Left lung (tissue), 4 donors: ENCODE measurements at regions not wholly inside any gene's neighbourhood (a gene's known extent, or its start where the extent isn't known, plus 50 kb on each side); places are given as distances from the start of the nearest gene placed in this dataset.

Experiments used
- ATAC-seq: fragments of 200-7000 bp; cut with Tn5 transposase; one replicate; pipeline ENCODE4 v1.9.1; 2020; ENCODE audit warnings: moderate library complexity
- DNase-seq, 4 donors: peaks; one replicate each; pipeline ENCODE4 v3.0.0-alpha.2; 2013 to 2020
- H3K27ac ChIP-seq, 2 donors: fragments of 200-600 bp; sonication (generic) in 1 of 2; one replicate each; pipeline versions ENCODE4 v1.5.0 to v1.8.0; 2020 to 2021
- H3K27me3 ChIP-seq, 2 donors: fragments of 200-600 bp; sonication (generic) in 1 of 2; one replicate each; pipeline versions ENCODE4 v1.5.0 to v1.8.0; 2020 to 2021
- H3K36me3 ChIP-seq, 2 donors: fragments of 200-600 bp; sonication (generic) in 1 of 2; one replicate each; pipeline versions ENCODE4 v1.5.0 to v1.8.0; 2020 to 2021
- H3K4me1 ChIP-seq, 2 donors: fragments of 200-600 bp; one replicate each; pipeline ENCODE4 v1.8.0; 2021
- H3K4me3 ChIP-seq, 2 donors: fragments of 200-600 bp; sonication (generic) in 1 of 2; one replicate each; pipeline versions ENCODE4 v1.5.0 to v1.8.0; 2020 to 2021; ENCODE audit warnings: mild to moderate bottlenecking in 1 of 2
- H3K9me3 ChIP-seq, 2 donors: fragments of 200-600 bp; sonication (generic) in 1 of 2; one replicate each; pipeline versions ENCODE4 v1.5.0 to v1.8.0; 2020 to 2021
- CTCF ChIP-seq, 2 donors: fragments of 200-600 bp; sonication (generic) in 1 of 2; IDR thresholded peaks; one replicate each; pipeline versions ENCODE4 v1.5.0 to v1.8.0; 2021; ENCODE audit warnings: antibody characterized with exemption in 2 of 2
- intact Hi-C, 2 donors: fragments of 100-400 bp; cut with DNase I; formaldehyde crosslinking; loops; one replicate each; pipeline versions ENCODE4 v1.11.2 to v1.14.2; 2022
- donor health status: DM: no; HTN: yes; CAD: no.
- donor health status: DM: no; HTN: no; CAD: no.

GRCh38 chr6:90729057-90729456 is 142.2 kb upstream of the MAP3K7 start:
- peaks cover 0 to 4% of the 10 kb centered on the region in 2 donors for H3K9me3 ChIP-seq
- no peak overlapping the region for H3K27ac ChIP-seq
- no peaks in the 10 kb centered on the region for H3K27me3 ChIP-seq
- no peak for TF ChIP-seq CTCF (IDR thresholded peaks at IDR 0.05)
- no peak overlapping the region for H3K4me3 ChIP-seq
- intact Hi-C loops = no loop called here
- H3K36me3 ChIP-seq = no peaks in the 10 kb centered on the region
- DNase-seq (no peak), ATAC-seq (no peak)
- H3K4me1 ChIP-seq = no peaks in the 10 kb centered on the region

- ATAC-seq = peak; percentile 61
- H3K36me3 ChIP-seq = no peaks in the 10 kb centered on the region
- no peaks in the 10 kb centered on the region for H3K9me3 ChIP-seq
- H3K27ac ChIP-seq = no peak overlapping the region
- no peak for TF ChIP-seq CTCF (IDR thresholded peaks at IDR 0.05)
- DNase-seq = no peak
- no peak overlapping the region for H3K4me3 ChIP-seq
- H3K27me3 ChIP-seq = no peaks in the 10 kb centered on the region
- intact Hi-C loops = no loop called here
- H3K4me1 ChIP-seq = peaks cover 0 to 5% of the 10 kb centered on the region in 2 donors
These were observed 135.8 kb upstream of the MAP3K7 start for GRCh38 chr6:90722648-90723047.

GRCh38 chr6:90720404-90720803 is 133.5 kb upstream of the MAP3K7 start:
- no peak for TF ChIP-seq CTCF (IDR thresholded peaks at IDR 0.05)
- no peak for ATAC-seq

GRCh38 chr6:90719321-90720195 is 132.7 kb upstream of the MAP3K7 start:
- no peak overlapping the region for H3K4me3 ChIP-seq
- H3K27me3 ChIP-seq = no peaks in the 10 kb centered on the region
- no peak for TF ChIP-seq CTCF (IDR thresholded peaks at IDR 0.05)
- ATAC-seq (no peak), DNase-seq (no peak)
- no peak overlapping the region for H3K27ac ChIP-seq
- intact Hi-C loops = no loop called here
- no peaks in the 10 kb centered on the region for H3K9me3 ChIP-seq
- H3K36me3 ChIP-seq = no peaks in the 10 kb centered on the region
- peaks cover 0 to 5% of the 10 kb centered on the region in 2 donors for H3K4me1 ChIP-seq

More at GRCh38 chr6:90720404-90720803, 133.5 kb upstream of the MAP3K7 start:
- Histone ChIP-seq H3K4me3 (no peak overlapping the region), H3K27ac (no peak overlapping the region), H3K27me3 (no peaks in the 10 kb centered on the region), H3K36me3 (no peaks in the 10 kb centered on the region), H3K4me1 (peaks cover 0 to 5% of the 10 kb centered on the region in 2 donors), H3K9me3 (no peaks in the 10 kb centered on the region)
- intact Hi-C loops = no loop called here
- no peak for DNase-seq

GRCh38 chr6:90716376-90716775 is 129.5 kb upstream of the MAP3K7 start:
- no peaks in the 10 kb centered on the region for H3K36me3 ChIP-seq
- no peak overlapping the region for H3K27ac ChIP-seq
- no peaks in the 10 kb centered on the region for H3K4me1 ChIP-seq
- no peaks in the 10 kb centered on the region for H3K9me3 ChIP-seq
- H3K4me3 ChIP-seq = no peak overlapping the region
- intact Hi-C loops = no loop called here
- TF ChIP-seq CTCF (IDR thresholded peaks at IDR 0.05) = no peak
- ATAC-seq (no peak), DNase-seq (no peak)
- no peaks in the 10 kb centered on the region for H3K27me3 ChIP-seq
